ENCODE measurements at regions not wholly inside any gene's neighbourhood (a gene's known extent, or its start where the extent isn't known, plus 50 kb on each side); places are given as distances from the start of the nearest gene placed in this dataset.
A peak's percentile ranks its signal among the peaks of the same experiment; 100 is the strongest.
"Not testable (repeated sequence)": the region's sequence is repeated elsewhere in the genome, so short reads cannot be mapped to it uniquely, and the experiment has no call there.

GRCh38 chr6:81023007-81023582, 729.4 kb downstream of the TENT5A start:
- Histone ChIP-seq H3K36me3 (ENCODE audit: low read depth) (no peaks in the 10 kb centered on the region), H3K4me3 (no peak overlapping the region), H3K4me1 (ENCODE audit: insufficient read depth) (no peaks in the 10 kb centered on the region), H3K9ac (no peak overlapping the region), H3K4me2 (ENCODE audit: unreplicated experiment) (no peak overlapping the region), H3K79me2 (ENCODE audit: insufficient read depth) (no peaks in the 10 kb centered on the region), H3K9me3 (ENCODE audit: low read depth) (no peaks in the 10 kb centered on the region), H3K27ac (no peak overlapping the region), H3K9me2 (ENCODE audit: insufficient read depth) (no peaks in the 10 kb centered on the region), H4K20me1 (ENCODE audit: insufficient read depth) (no peaks in the 10 kb centered on the region), H3K27me3 (replicated peaks; ENCODE audit: insufficient read depth) (no peaks in the 10 kb centered on the region), H3F3A (ENCODE audit: insufficient read depth) (no peaks in the 10 kb centered on the region), H2AFZ (no peak overlapping the region)
- WGBS, 2 experiments (ENCODE audit: low coverage in 1 of 2, low lambda C conversion rate in 2 of 2, missing lambda C conversion rate in 2 of 2), result 32 to 38% methylated on average over 1 of the region's 1 CpG
- in situ Hi-C loops (cut with MboI), result no loop called here
- no peak for TF ChIP-seq EZH2phosphoT487 (IDR thresholded peaks at IDR 0.05; ENCODE audit: insufficient read depth, low read depth)
- TF ChIP-seq EZH2 (IDR thresholded peaks at IDR 0.05; ENCODE audit: insufficient read depth, poor library complexity, severe bottlenecking), result no peak
- DNase-seq, result no peak

GRCh38 chr6:81017586-81017985, 734.9 kb downstream of the TENT5A start:
- H3K9me2 ChIP-seq (ENCODE audit: insufficient read depth); in situ Hi-C loops (cut with MboI); DNase-seq; H3K4me2 ChIP-seq (ENCODE audit: unreplicated experiment); H2AFZ ChIP-seq; H3K36me3 ChIP-seq (ENCODE audit: low read depth); H4K20me1 ChIP-seq (ENCODE audit: insufficient read depth); H3K9me3 ChIP-seq (ENCODE audit: low read depth); H3K4me3 ChIP-seq; H3K9ac ChIP-seq; H3F3A ChIP-seq (ENCODE audit: insufficient read depth); H3K27me3 ChIP-seq (replicated peaks; ENCODE audit: insufficient read depth); H3K27ac ChIP-seq; H3K4me1 ChIP-seq (ENCODE audit: insufficient read depth); H3K79me2 ChIP-seq (ENCODE audit: insufficient read depth): not testable (repeated sequence)
- 69 to 72% methylated on average over 6 of the region's 6 CpGs for WGBS, 2 experiments (ENCODE audit: low coverage in 1 of 2, low lambda C conversion rate in 2 of 2, missing lambda C conversion rate in 2 of 2)

GRCh38 chr6:81003894-81004293, 748.6 kb downstream of the TENT5A start:
- DNase-seq, result no peak
- H2AFZ ChIP-seq, result no peak overlapping the region
- H3K4me1 ChIP-seq (ENCODE audit: insufficient read depth), result 0 out of 2 replicates have a peak, but pooled peaks cover 3% of the 10 kb centered on the region
- in situ Hi-C loops (cut with MboI), result no loop called here
- no peaks in the 10 kb centered on the region for H3K9me2 ChIP-seq (ENCODE audit: insufficient read depth)
- H4K20me1 ChIP-seq (ENCODE audit: insufficient read depth), result no peaks in the 10 kb centered on the region
- H3K36me3 ChIP-seq (ENCODE audit: low read depth), result no peaks in the 10 kb centered on the region
- no peak overlapping the region for H3K4me2 ChIP-seq (ENCODE audit: unreplicated experiment)
- no peaks in the 10 kb centered on the region for H3K27me3 ChIP-seq (replicated peaks; ENCODE audit: insufficient read depth)
- H3F3A ChIP-seq (ENCODE audit: insufficient read depth), result no peaks in the 10 kb centered on the region
- H3K79me2 ChIP-seq (ENCODE audit: insufficient read depth), result no peaks in the 10 kb centered on the region
- no peaks in the 10 kb centered on the region for H3K9me3 ChIP-seq (ENCODE audit: low read depth)
- H3K9ac ChIP-seq, result no peak overlapping the region
- H3K4me3 ChIP-seq, result no peak overlapping the region
- H3K27ac ChIP-seq, result no peak overlapping the region
- TF ChIP-seq EZH2 (IDR thresholded peaks at IDR 0.05; ENCODE audit: insufficient read depth, poor library complexity, severe bottlenecking), result no peak
- TF ChIP-seq EZH2phosphoT487 (IDR thresholded peaks at IDR 0.05; ENCODE audit: insufficient read depth, low read depth), result no peak

GRCh38 chr6:81003156-81003555, 749.3 kb downstream of the TENT5A start:
- TF ChIP-seq EZH2phosphoT487 (IDR thresholded peaks at IDR 0.05; ENCODE audit: insufficient read depth, low read depth), result no peak
- TF ChIP-seq EZH2 (IDR thresholded peaks at IDR 0.05; ENCODE audit: insufficient read depth, poor library complexity, severe bottlenecking), result no peak
- in situ Hi-C loops (cut with MboI), result no loop called here
- no peak overlapping the region for H2AFZ ChIP-seq

GRCh38 chr6:81002126-81002525, 750.4 kb downstream of the TENT5A start:
- no peaks in the 10 kb centered on the region for H4K20me1 ChIP-seq (ENCODE audit: insufficient read depth)
- no peaks in the 10 kb centered on the region for H3F3A ChIP-seq (ENCODE audit: insufficient read depth)
- peak; percentile 8 for DNase-seq
- no peaks in the 10 kb centered on the region for H3K79me2 ChIP-seq (ENCODE audit: insufficient read depth)
- H3K27me3 ChIP-seq (replicated peaks; ENCODE audit: insufficient read depth), result no peaks in the 10 kb centered on the region
- H3K4me2 ChIP-seq (ENCODE audit: unreplicated experiment), result no peak overlapping the region
- no peaks in the 10 kb centered on the region for H3K36me3 ChIP-seq (ENCODE audit: low read depth)
- no peak overlapping the region for H3K4me3 ChIP-seq
- H3K27ac ChIP-seq, result no peak overlapping the region
- H3K4me1 ChIP-seq (ENCODE audit: insufficient read depth), result 0 out of 2 replicates have a peak, but pooled peaks cover 3% of the 10 kb centered on the region
- no peak overlapping the region for H3K9ac ChIP-seq
- H3K9me2 ChIP-seq (ENCODE audit: insufficient read depth), result no peaks in the 10 kb centered on the region
- in situ Hi-C loops (cut with MboI), result no loop called here
- no peak overlapping the region for H2AFZ ChIP-seq
- WGBS, 2 experiments (ENCODE audit: low coverage in 1 of 2, low lambda C conversion rate in 2 of 2, missing lambda C conversion rate in 2 of 2), result 2 to 15% methylated on average over 1 of the region's 1 CpG
- H3K9me3 ChIP-seq (ENCODE audit: low read depth), result no peaks in the 10 kb centered on the region
- TF ChIP-seq EZH2 (IDR thresholded peaks at IDR 0.05; ENCODE audit: insufficient read depth, poor library complexity, severe bottlenecking), result no peak
- no peak for TF ChIP-seq EZH2phosphoT487 (IDR thresholded peaks at IDR 0.05; ENCODE audit: insufficient read depth, low read depth)

More at GRCh38 chr6:81003156-81003555, 749.3 kb downstream of the TENT5A start:
- Histone ChIP-seq H3F3A (ENCODE audit: insufficient read depth) (no peaks in the 10 kb centered on the region), H3K9ac (no peak overlapping the region), H3K36me3 (ENCODE audit: low read depth) (no peaks in the 10 kb centered on the region), H3K4me1 (ENCODE audit: insufficient read depth) (0 out of 2 replicates have a peak, but pooled peaks cover 3% of the 10 kb centered on the region), H3K27me3 (replicated peaks; ENCODE audit: insufficient read depth) (no peaks in the 10 kb centered on the region), H3K27ac (no peak overlapping the region), H3K9me2 (ENCODE audit: insufficient read depth) (no peaks in the 10 kb centered on the region), H3K4me2 (ENCODE audit: unreplicated experiment) (no peak overlapping the region), H3K79me2 (ENCODE audit: insufficient read depth) (no peaks in the 10 kb centered on the region), H3K9me3 (ENCODE audit: low read depth) (no peaks in the 10 kb centered on the region), H4K20me1 (ENCODE audit: insufficient read depth) (no peaks in the 10 kb centered on the region), H3K4me3 (no peak overlapping the region)
- 40% methylated on average over 2 of the region's 2 CpGs for WGBS, 2 experiments (ENCODE audit: low coverage in 1 of 2, low lambda C conversion rate in 2 of 2, missing lambda C conversion rate in 2 of 2)
- DNase-seq, result peak; percentile 46

Data from GM23248 (cell line).